CD14-positive monocyte (primary cell): ENCODE measurements at regions not wholly inside any gene's neighbourhood (a gene's known extent, or its start where the extent isn't known, plus 50 kb on each side); places are given as distances from the start of the nearest gene placed in this dataset.

Experiments
- DNase-seq, 3 donors: peaks; one replicate each; pipeline ENCODE4 v3.0.0-alpha.2; 2011 to 2022
- H2AFZ ChIP-seq: 2 replicates; pipeline ENCODE4 v1.6.0; 2012; ENCODE audit warnings: mild to moderate bottlenecking, low read depth, low read length, inconsistent platforms; ENCODE audit not compliant: insufficient read depth, poor library complexity, severe bottlenecking
- H3K27ac ChIP-seq, 2 donors: 1 replicate in 1 of 2; 2 replicates in 1 of 2; pipeline ENCODE4 v1.5.1; 2012 to 2013; ENCODE audit warnings: low read length in 2 of 2, control low read depth in 1 of 2, inconsistent platforms in 1 of 2, low read depth in 1 of 2, mild to moderate bottlenecking in 1 of 2
- H3K27me3 ChIP-seq, 2 donors: one replicate each; pipeline versions ENCODE4 v1.6.0 to v1.6.1; 2011 to 2013; ENCODE audit warnings: low read length in 2 of 2; ENCODE audit not compliant: control insufficient read depth in 2 of 2, insufficient read depth in 2 of 2
- H3K36me3 ChIP-seq, 2 donors: replicated peaks in 1 of 2; 1 replicate in 1 of 2; 2 replicates in 1 of 2; pipeline versions ENCODE4 v1.5.1 to v1.6.1; 2012 to 2013; ENCODE audit warnings: low read length in 2 of 2, control low read depth in 1 of 2, inconsistent platforms in 1 of 2, mild to moderate bottlenecking in 1 of 2; ENCODE audit not compliant: insufficient read depth in 2 of 2, control insufficient read depth in 1 of 2
- H3K4me1 ChIP-seq, 2 donors: 1 replicate in 1 of 2; 2 replicates in 1 of 2; pipeline versions ENCODE4 v1.5.1 to v1.6.1; 2012 to 2013; ENCODE audit warnings: low read length in 2 of 2, control low read depth in 1 of 2, inconsistent platforms in 1 of 2, mild to moderate bottlenecking in 1 of 2, moderate library complexity in 1 of 2; ENCODE audit not compliant: insufficient read depth in 2 of 2, control insufficient read depth in 1 of 2
- H3K4me2 ChIP-seq: replicated peaks from 2 replicates; pipeline ENCODE3; 2012; ENCODE audit warnings: low read length, moderate library complexity, mild to moderate bottlenecking; ENCODE audit not compliant: poor library complexity, severe bottlenecking; ENCODE audit errors: extremely low read depth
- H3K4me3 ChIP-seq, 3 experiments: fragments of 200-600 bp in 1 of 3; sonication (generic) in 1 of 3; replicated peaks in 1 of 3; 1 replicate in 2 of 3; 2 replicates in 1 of 3; pipeline ENCODE4 v1.5.1; 2011 to 2013; ENCODE audit warnings: low read length in 3 of 3, mild to moderate bottlenecking in 3 of 3, control low read depth in 2 of 3, low read depth in 2 of 3, inconsistent platforms in 1 of 3, moderate library complexity in 1 of 3
- H3K79me2 ChIP-seq: 2 replicates; pipeline ENCODE4 v1.6.0; 2012; ENCODE audit warnings: mild to moderate bottlenecking, control low read depth, inconsistent platforms, low read length, moderate library complexity; ENCODE audit not compliant: insufficient read depth
- H3K9ac ChIP-seq: 2 replicates; pipeline ENCODE4 v1.6.0; 2017; ENCODE audit warnings: low read length, mild to moderate bottlenecking; ENCODE audit not compliant: insufficient read depth, poor library complexity, severe bottlenecking
- H3K9me3 ChIP-seq, 2 donors: replicated peaks in 1 of 2; 1 replicate in 1 of 2; 2 replicates in 1 of 2; pipeline versions ENCODE4 v1.5.1 to v1.6.1; 2012 to 2013; ENCODE audit warnings: low read length in 2 of 2, control low read depth in 1 of 2; ENCODE audit not compliant: control insufficient read depth in 1 of 2, insufficient read depth in 1 of 2
- H4K20me1 ChIP-seq: 2 replicates; pipeline ENCODE4 v1.6.0; 2012; ENCODE audit warnings: mild to moderate bottlenecking, low read length, control low read depth, moderate library complexity; ENCODE audit not compliant: insufficient read depth
- H3K27ac Mint-ChIP-seq, 7 donors: one replicate each; pipeline ENCODE4 v1.8.0; 2020; ENCODE audit warnings: mild to moderate bottlenecking in 7 of 7, mixed read lengths in 7 of 7, moderate library complexity in 6 of 7, inconsistent platforms in 2 of 7
- H3K27me3 Mint-ChIP-seq, 3 donors: one replicate each; pipeline ENCODE4 v1.8.0; 2021 to 2022; ENCODE audit warnings: low read depth in 3 of 3, mild to moderate bottlenecking in 3 of 3, mixed read lengths in 3 of 3, moderate library complexity in 3 of 3, inconsistent platforms in 1 of 3
- H3K36me3 Mint-ChIP-seq, 2 donors: one replicate each; pipeline ENCODE4 v1.8.0; 2020; ENCODE audit warnings: mixed read lengths in 2 of 2, inconsistent platforms in 1 of 2, mild to moderate bottlenecking in 1 of 2
- H3K4me1 Mint-ChIP-seq: one replicate; pipeline ENCODE4 v1.8.0; 2020; ENCODE audit warnings: mild to moderate bottlenecking, mixed read lengths
- H3K4me3 Mint-ChIP-seq, 2 donors: one replicate each; pipeline ENCODE4 v1.8.0; 2020; ENCODE audit warnings: mild to moderate bottlenecking in 2 of 2, mixed read lengths in 2 of 2, moderate library complexity in 1 of 2
- H3K9me3 Mint-ChIP-seq, 7 donors: one replicate each; pipeline ENCODE4 v1.8.0; 2020 to 2022; ENCODE audit warnings: mixed read lengths in 7 of 7, mild to moderate bottlenecking in 6 of 7, moderate library complexity in 6 of 7, inconsistent platforms in 2 of 7
- WGBS: methylation state at CpG from one replicate; pipeline ENCODE4 v1.1.5; 2013; ENCODE audit warnings: missing lambda C conversion rate; ENCODE audit not compliant: insufficient coverage; 5-methylcytosine and 5-hydroxymethylcytosine counted together
- intact Hi-C, 2 donors: fragments of 100-400 bp; cut with micrococcal nuclease; formaldehyde crosslinking; loops; one replicate each; pipeline versions ENCODE4 v1.15.0 to v1.15.1; 2023
- TF ChIP-seq, protein P1 (sequence below): fragments of 200-600 bp; IDR thresholded peaks from one replicate; pipeline ENCODE4 v1.8.0; 2022; ENCODE audit warnings: antibody characterized with exemption, mild to moderate bottlenecking

GRCh38 chr14:71709076-71709475 is 223.2 kb upstream of the RGS6 start:
- H2AFZ ChIP-seq: no peak overlapping the region
- intact Hi-C loops: no loop called here
- Mint-ChIP-seq H3K4me3 (no peak overlapping the region), H3K36me3 (peaks cover 67 to 73% of the 10 kb centered on the region in 2 donors), H3K4me1 (no peaks in the 10 kb centered on the region), H3K9me3 (no peaks in the 10 kb centered on the region), H3K27me3 (peaks cover 0 to 1% (median 0%) of the 10 kb centered on the region in 3 donors), H3K27ac (no peak overlapping the region)
- H3K4me3 ChIP-seq: no peak overlapping the region
- WGBS: 100% methylated on average over 7 of the region's 9 CpGs
- H3K9ac ChIP-seq: no peak overlapping the region
- H3K36me3 ChIP-seq: peaks cover 47 to 94% of the 10 kb centered on the region in 2 donors
- DNase-seq: no peak
- H3K79me2 ChIP-seq: no peaks in the 10 kb centered on the region
- H3K4me2 ChIP-seq: no peak overlapping the region
- TF ChIP-seq, protein P1, sequence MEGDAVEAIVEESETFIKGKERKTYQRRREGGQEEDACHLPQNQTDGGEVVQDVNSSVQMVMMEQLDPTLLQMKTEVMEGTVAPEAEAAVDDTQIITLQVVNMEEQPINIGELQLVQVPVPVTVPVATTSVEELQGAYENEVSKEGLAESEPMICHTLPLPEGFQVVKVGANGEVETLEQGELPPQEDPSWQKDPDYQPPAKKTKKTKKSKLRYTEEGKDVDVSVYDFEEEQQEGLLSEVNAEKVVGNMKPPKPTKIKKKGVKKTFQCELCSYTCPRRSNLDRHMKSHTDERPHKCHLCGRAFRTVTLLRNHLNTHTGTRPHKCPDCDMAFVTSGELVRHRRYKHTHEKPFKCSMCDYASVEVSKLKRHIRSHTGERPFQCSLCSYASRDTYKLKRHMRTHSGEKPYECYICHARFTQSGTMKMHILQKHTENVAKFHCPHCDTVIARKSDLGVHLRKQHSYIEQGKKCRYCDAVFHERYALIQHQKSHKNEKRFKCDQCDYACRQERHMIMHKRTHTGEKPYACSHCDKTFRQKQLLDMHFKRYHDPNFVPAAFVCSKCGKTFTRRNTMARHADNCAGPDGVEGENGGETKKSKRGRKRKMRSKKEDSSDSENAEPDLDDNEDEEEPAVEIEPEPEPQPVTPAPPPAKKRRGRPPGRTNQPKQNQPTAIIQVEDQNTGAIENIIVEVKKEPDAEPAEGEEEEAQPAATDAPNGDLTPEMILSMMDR: no peak
- H3K27me3 ChIP-seq: no peaks in the 10 kb centered on the region
- H4K20me1 ChIP-seq: no peaks in the 10 kb centered on the region
- H3K4me1 ChIP-seq: no peaks in the 10 kb centered on the region
- no peaks in the 10 kb centered on the region for H3K9me3 ChIP-seq
- H3K27ac ChIP-seq: no peak overlapping the region

GRCh38 chr14:71709987-71710386 is 222.2 kb upstream of the RGS6 start:
- intact Hi-C loops: no loop called here
- no peak overlapping the region for H3K27ac Mint-ChIP-seq
- H3K9ac ChIP-seq: no peak overlapping the region
- TF ChIP-seq, protein P1: no peak
- H3K27me3 ChIP-seq: no peaks in the 10 kb centered on the region
- H3K36me3 Mint-ChIP-seq: peaks cover 71 to 77% of the 10 kb centered on the region in 2 donors
- H3K36me3 ChIP-seq: peaks cover 45 to 94% of the 10 kb centered on the region in 2 donors
- H3K4me1 Mint-ChIP-seq: no peaks in the 10 kb centered on the region
- no peaks in the 10 kb centered on the region for H3K4me1 ChIP-seq
- DNase-seq: no peak
- WGBS: no CpG with 5 or more reads among the region's 7 CpGs
- H3K27ac ChIP-seq: no peak overlapping the region
- H3K27me3 Mint-ChIP-seq: peaks cover 0 to 1% (median 0%) of the 10 kb centered on the region in 3 donors
- no peaks in the 10 kb centered on the region for H4K20me1 ChIP-seq
- no peak overlapping the region for H2AFZ ChIP-seq
- H3K79me2 ChIP-seq: no peaks in the 10 kb centered on the region
- no peak overlapping the region for H3K4me3 Mint-ChIP-seq
- H3K4me3 ChIP-seq: no peak overlapping the region
- no peaks in the 10 kb centered on the region for H3K9me3 ChIP-seq
- H3K4me2 ChIP-seq: no peak overlapping the region
- no peaks in the 10 kb centered on the region for H3K9me3 Mint-ChIP-seq
